H1 (cell line): ENCODE measurements at regions not wholly inside any gene's neighbourhood (a gene's known extent, or its start where the extent isn't known, plus 50 kb on each side); places are given as distances from the start of the nearest gene placed in this dataset.

Experiments used
- CTCF ChIA-PET: fragments of 300-600 bp; sonication (Branson Sonifier 250); formaldehyde crosslinking; loops from one replicate; lab custom pipeline; 2021; ENCODE audit not compliant: partially characterized antibody; lab: Charles Lee
- POLR2A ChIA-PET: fragments of 300-600 bp; sonication (Branson Sonifier 250); formaldehyde crosslinking; loops from one replicate; lab custom pipeline; 2021; ENCODE audit warnings: inconsistent platforms; ENCODE audit not compliant: partially characterized antibody; lab: Charles Lee
- DNase-seq, 2 experiments: peaks; one replicate each; pipeline versions ENCODE4 v3.0.0 to v3.0.0-alpha.2; 2010 to 2022; ENCODE audit warnings: low spot score in 2 of 2, low read depth in 1 of 2, mixed read lengths in 1 of 2
- FAIRE-seq: peaks from 2 replicates; lab custom pipeline; 2011; peaks lifted over from hg19 to GRCh38; lab: Jason Lieb, UNC
- H2AFZ ChIP-seq: 2 replicates; pipeline ENCODE4 v1.8.1; 2012; ENCODE audit warnings: low read length, inconsistent platforms
- H2AK5ac ChIP-seq: 2 replicates; pipeline ENCODE4 v1.6.1; 2013; ENCODE audit warnings: low read depth, low read length
- H2BK120ac ChIP-seq: replicated peaks from 2 replicates; pipeline ENCODE3; 2013; ENCODE audit warnings: low read depth, low read length, inconsistent platforms
- H2BK12ac ChIP-seq: 2 replicates; pipeline ENCODE4 v1.6.1; 2013; ENCODE audit warnings: low read depth, low read length
- H2BK15ac ChIP-seq: 2 replicates; pipeline ENCODE4 v1.6.1; 2013; ENCODE audit warnings: low read length
- H2BK20ac ChIP-seq: 2 replicates; pipeline ENCODE4 v1.6.1; 2013; ENCODE audit warnings: low read length
- H2BK5ac ChIP-seq: 2 replicates; pipeline ENCODE4 v1.6.1; 2013; ENCODE audit warnings: low read depth, low read length
- H3K14ac ChIP-seq: 2 replicates; pipeline ENCODE4 v1.6.1; 2013; ENCODE audit warnings: inconsistent platforms; ENCODE audit not compliant: insufficient read length
- H3K18ac ChIP-seq: 2 replicates; pipeline ENCODE4 v1.6.1; 2013; ENCODE audit warnings: low read length; ENCODE audit errors: extremely low read depth
- H3K23ac ChIP-seq: 2 replicates; pipeline ENCODE4 v1.6.1; 2013; ENCODE audit warnings: inconsistent platforms; ENCODE audit not compliant: insufficient read length
- H3K23me2 ChIP-seq: 2 replicates; pipeline ENCODE4 v1.6.1; 2013; ENCODE audit warnings: low read depth, low read length
- H3K27ac ChIP-seq: 2 replicates; pipeline ENCODE4 v1.6.1; 2011; ENCODE audit warnings: low read depth, low read length, inconsistent platforms
- H3K27me3 ChIP-seq, 4 experiments: replicated peaks in 1 of 4; 1 replicate in 1 of 4; 2 replicates in 3 of 4; pipeline versions ENCODE4 v1.6.1 to v1.8.1; 2011 to 2013; ENCODE audit warnings: low read length in 3 of 4, mild to moderate bottlenecking in 3 of 4, inconsistent platforms in 2 of 4, mixed read lengths in 2 of 4, moderate library complexity in 1 of 4; ENCODE audit not compliant: control insufficient read depth in 3 of 4, insufficient read depth in 3 of 4; ENCODE audit errors: extremely low read depth in 1 of 4
- H3K36me3 ChIP-seq, 4 experiments: 2 replicates each; pipeline versions ENCODE4 v1.6.1 to v1.8.1; 2011 to 2013; ENCODE audit warnings: mild to moderate bottlenecking in 4 of 4, low read length in 3 of 4, moderate library complexity in 2 of 4, control low read depth in 1 of 4, inconsistent platforms in 1 of 4; ENCODE audit not compliant: insufficient read depth in 4 of 4, control insufficient read depth in 2 of 4
- H3K4ac ChIP-seq: replicated peaks from 2 replicates; pipeline ENCODE3; 2013; ENCODE audit warnings: low read length, low read depth, mixed read lengths, inconsistent platforms; ENCODE audit not compliant: insufficient read length
- H3K4me1 ChIP-seq, 4 experiments: replicated peaks in 1 of 4; 1 replicate in 1 of 4; 2 replicates in 3 of 4; pipeline versions ENCODE4 v1.6.1 to v1.8.1; 2011 to 2013; ENCODE audit warnings: low read length in 3 of 4, inconsistent platforms in 2 of 4, mixed read lengths in 1 of 4; ENCODE audit not compliant: insufficient read depth in 4 of 4, control insufficient read depth in 3 of 4
- H3K4me2 ChIP-seq, 2 experiments: 2 replicates each; pipeline versions ENCODE4 v1.6.1 to v1.8.1; 2011 to 2013; ENCODE audit warnings: low read depth in 2 of 2, low read length in 2 of 2, control low read depth in 1 of 2, inconsistent platforms in 1 of 2, mild to moderate bottlenecking in 1 of 2; ENCODE audit not compliant: insufficient read depth in 1 of 2
- H3K4me3 ChIP-seq, 4 experiments: fragments of 200-600, 300-600 bp in 1 of 4; sonication (generic), shearing (Covaris generic), sonication (Bioruptor Twin) in 1 of 4; 2 replicates each; pipeline versions ENCODE4 v1.5.1 to v1.8.1; 2011 to 2016; ENCODE audit warnings: low read length in 4 of 4, low read depth in 3 of 4, control low read depth in 2 of 4, inconsistent platforms in 2 of 4, mild to moderate bottlenecking in 2 of 4, mixed read lengths in 1 of 4, moderate library complexity in 1 of 4; ENCODE audit not compliant: insufficient read depth in 2 of 4; ENCODE audit errors: extremely low read depth in 1 of 4
- H3K56ac ChIP-seq: replicated peaks from 2 replicates; pipeline ENCODE3; 2013; ENCODE audit warnings: low read depth, mild to moderate bottlenecking, mixed read lengths, low read length, inconsistent platforms; ENCODE audit not compliant: insufficient read length
- H3K79me1 ChIP-seq: 2 replicates; pipeline ENCODE4 v1.6.1; 2013; ENCODE audit warnings: low read depth, low read length, control low read depth
- H3K79me2 ChIP-seq, 2 experiments: 2 replicates each; pipeline versions ENCODE4 v1.6.1 to v1.8.1; 2012 to 2013; ENCODE audit warnings: low read length in 2 of 2, mild to moderate bottlenecking in 2 of 2, inconsistent platforms in 1 of 2; ENCODE audit not compliant: insufficient read depth in 2 of 2, control insufficient read depth in 1 of 2
- H3K9ac ChIP-seq, 4 experiments: replicated peaks in 1 of 4; 1 replicate in 1 of 4; 2 replicates in 3 of 4; pipeline versions ENCODE4 v1.6.1 to v1.8.1; 2011 to 2013; ENCODE audit warnings: low read depth in 3 of 4, low read length in 3 of 4, control low read depth in 2 of 4, mild to moderate bottlenecking in 2 of 4, moderate library complexity in 2 of 4, inconsistent platforms in 1 of 4; ENCODE audit errors: extremely low read depth in 1 of 4
- H3K9me3 ChIP-seq, 2 experiments: 2 replicates each; pipeline versions ENCODE4 v1.6.1 to v1.8.1; 2012 to 2013; ENCODE audit warnings: mild to moderate bottlenecking in 2 of 2, moderate library complexity in 2 of 2, control low read depth in 1 of 2, inconsistent platforms in 1 of 2, low read depth in 1 of 2, low read length in 1 of 2, mixed read lengths in 1 of 2; ENCODE audit not compliant: insufficient read depth in 2 of 2
- H4K20me1 ChIP-seq, 2 experiments: replicated peaks in 1 of 2; 2 replicates each; pipeline versions ENCODE3 to v1.8.1; 2011 to 2013; ENCODE audit warnings: inconsistent platforms in 2 of 2, low read length in 2 of 2, mild to moderate bottlenecking in 1 of 2; ENCODE audit not compliant: insufficient read depth in 2 of 2, control insufficient read depth in 1 of 2
- H4K5ac ChIP-seq: 2 replicates; pipeline ENCODE4 v1.6.1; 2013; ENCODE audit warnings: low read length, low read depth, mixed read lengths, inconsistent platforms; ENCODE audit not compliant: insufficient read length
- H4K8ac ChIP-seq: 2 replicates; pipeline ENCODE4 v1.8.0; 2013; ENCODE audit warnings: mild to moderate bottlenecking, moderate library complexity, low read length, inconsistent platforms; ENCODE audit not compliant: insufficient read depth; ENCODE audit errors: extremely low read depth
- H4K91ac ChIP-seq: replicated peaks from 2 replicates; pipeline ENCODE3; 2013; ENCODE audit warnings: low read length, mixed read lengths, inconsistent platforms; ENCODE audit not compliant: insufficient read length
- BACH1 ChIP-seq: IDR thresholded peaks from 2 replicates; pipeline ENCODE4 v1.6.1; 2012; ENCODE audit warnings: low read length, improper control_type of control experiment
- CEBPB ChIP-seq: IDR thresholded peaks from 2 replicates; pipeline ENCODE4 v1.6.1; 2012; ENCODE audit warnings: low read depth, low read length
- E2F6 ChIP-seq: IDR thresholded peaks from 2 replicates; pipeline ENCODE4 v1.6.1; 2012; ENCODE audit warnings: inconsistent platforms
- EZH2 ChIP-seq: fragments of 200-600 bp; sonication (generic); IDR thresholded peaks from 2 replicates; pipeline ENCODE4 v1.7.1; 2012; ENCODE audit warnings: low read depth, mild to moderate bottlenecking, moderate library complexity, low read length, inconsistent platforms; ENCODE audit not compliant: severe bottlenecking
- JUND ChIP-seq: IDR thresholded peaks from 2 replicates; pipeline ENCODE4 v1.6.1; 2011; ENCODE audit warnings: mild to moderate bottlenecking, improper control_type of control experiment, low read length
- NANOG ChIP-seq: IDR thresholded peaks from 2 replicates; pipeline ENCODE4 v1.6.1; 2011; ENCODE audit warnings: low read length, low read depth, mild to moderate bottlenecking, inconsistent platforms; ENCODE audit not compliant: insufficient read depth, poor library complexity, severe bottlenecking
- SIN3A ChIP-seq, 2 experiments: IDR thresholded peaks in 1 of 2; conservative IDR thresholded peaks in 1 of 2; 2 replicates each; pipeline ENCODE4 v1.6.1; 2011 to 2012; ENCODE audit warnings: low read length in 2 of 2, improper control_type of control experiment in 1 of 2, low read depth in 1 of 2, mild to moderate bottlenecking in 1 of 2
- SIX5 ChIP-seq: IDR thresholded peaks from 2 replicates; pipeline ENCODE4 v1.6.1; 2011; ENCODE audit warnings: mild to moderate bottlenecking, low read depth, low read length
- SP4 ChIP-seq: IDR thresholded peaks from 2 replicates; pipeline ENCODE4 v1.6.1; 2012; ENCODE audit warnings: low read length, inconsistent platforms
- TAF1 ChIP-seq: IDR thresholded peaks from 2 replicates; pipeline ENCODE4 v1.6.1; 2011; ENCODE audit warnings: mild to moderate bottlenecking, low read depth, low read length
- TAF7 ChIP-seq: optimal IDR thresholded peaks from 2 replicates; pipeline ENCODE3; 2011; ENCODE audit warnings: low read depth, mild to moderate bottlenecking, inconsistent platforms, low read length, moderate library complexity, borderline replicate concordance
- WGBS, 2 experiments: shearing (Covaris generic) in 1 of 2; methylation state at CpG; one replicate each; pipeline versions ENCODE4 v1.1.6 to v1.1.7; 2013 to 2015; ENCODE audit warnings: low lambda C conversion rate in 2 of 2, mixed read lengths in 2 of 2, inconsistent platforms in 1 of 2, low coverage in 1 of 2, missing lambda C conversion rate in 1 of 2; ENCODE audit not compliant: insufficient replicate concordance in 2 of 2, insufficient coverage in 1 of 2, insufficient read length in 1 of 2; ENCODE audit errors: extremely low coverage in 1 of 2, missing lambda C conversion rate in 1 of 2; 5-methylcytosine and 5-hydroxymethylcytosine counted together
- TF ChIP-seq, protein P1 (sequence below): IDR thresholded peaks from 2 replicates; pipeline ENCODE4 v1.6.1; 2011; ENCODE audit warnings: low read length, improper control_type of control experiment

DNA sequence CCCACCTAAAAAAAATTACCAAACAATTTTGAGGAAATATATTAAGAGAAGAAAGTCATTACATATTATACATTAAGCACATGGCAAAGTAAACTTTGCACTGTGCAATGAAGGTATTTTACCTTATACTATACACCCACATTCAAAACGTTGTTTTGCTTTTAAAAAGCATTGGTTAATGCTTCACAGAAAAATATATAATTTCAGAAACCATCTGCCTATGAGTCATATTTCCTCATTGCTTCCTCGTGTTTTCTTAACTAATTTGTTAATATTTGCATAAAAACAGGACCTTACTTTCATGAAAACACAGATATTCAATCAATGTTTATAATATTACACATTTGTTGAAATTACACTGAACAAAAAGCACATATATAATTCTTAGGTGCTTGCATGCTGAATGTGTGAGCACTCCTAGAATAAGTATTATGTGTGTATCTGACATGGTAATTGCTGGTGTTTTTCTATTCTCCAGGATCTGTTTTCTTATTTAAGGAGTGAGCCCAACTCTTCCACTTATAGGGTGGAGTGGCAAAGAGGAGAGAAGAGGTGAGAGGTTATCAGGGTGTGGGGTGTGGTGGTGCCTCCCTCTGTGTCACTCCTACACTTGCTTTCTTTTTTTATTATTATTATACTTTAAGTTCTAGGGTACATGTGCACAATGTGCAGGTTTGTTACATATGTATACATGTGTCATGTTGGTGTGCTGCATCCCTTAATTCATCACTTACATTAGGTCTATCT lies 95.1 kb upstream of the IQCM start:
- Histone ChIP-seq H2BK20ac (no peak overlapping the region), H3K27me3 (no peaks in the 10 kb centered on the region), H3K14ac (no peak overlapping the region), H3K56ac (no peak overlapping the region), H2BK120ac (no peak overlapping the region), H3K18ac (no peak overlapping the region), H4K8ac (no peak overlapping the region), H3K4me1 (no peaks in the 10 kb centered on the region), H2BK12ac (no peak overlapping the region), H3K4me3 (no peak overlapping the region), H3K23me2 (no peaks in the 10 kb centered on the region), H3K9me3 (no peaks in the 10 kb centered on the region), H4K20me1 (no peaks in the 10 kb centered on the region), H2BK15ac (no peak overlapping the region), H3K23ac (no peak overlapping the region), H4K91ac (no peak overlapping the region), H3K79me1 (no peaks in the 10 kb centered on the region), H4K5ac (no peak overlapping the region), H2AK5ac (no peak overlapping the region), H3K27ac (no peak overlapping the region), H3K4ac (no peak overlapping the region), H3K36me3 (no peaks in the 10 kb centered on the region), H3K79me2 (no peaks in the 10 kb centered on the region), H2BK5ac (no peak overlapping the region), H3K9ac (no peak overlapping the region), H3K4me2 (no peak overlapping the region), H2AFZ (no peak overlapping the region)
- ChIA-PET POLR2A (no interaction called here), CTCF (no interaction called here)
- 82% methylated on average over 2 of the region's 2 CpGs; no CpG with 5 or more reads in 1 of the 2 experiments for WGBS, 2 experiments
- DNase-seq (no peak), FAIRE-seq (no peak)
- no peak for TF ChIP-seq CEBPB
- TF ChIP-seq JUND = no peak
- no peak for TF ChIP-seq SP4
- TF ChIP-seq SIN3A (conservative IDR thresholded peaks at IDR 0.05 in 1 of 2, IDR thresholded peaks at IDR 0.05 in 1 of 2; ENCODE audit: low read depth in 1 of 2, low read length in 2 of 2) = no peak
- no peak for TF ChIP-seq EZH2
- no peak for TF ChIP-seq TAF1
- TF ChIP-seq SIX5 = no peak
- TF ChIP-seq TAF7 = no peak
- no peak for TF ChIP-seq NANOG
- TF ChIP-seq, protein P1, sequence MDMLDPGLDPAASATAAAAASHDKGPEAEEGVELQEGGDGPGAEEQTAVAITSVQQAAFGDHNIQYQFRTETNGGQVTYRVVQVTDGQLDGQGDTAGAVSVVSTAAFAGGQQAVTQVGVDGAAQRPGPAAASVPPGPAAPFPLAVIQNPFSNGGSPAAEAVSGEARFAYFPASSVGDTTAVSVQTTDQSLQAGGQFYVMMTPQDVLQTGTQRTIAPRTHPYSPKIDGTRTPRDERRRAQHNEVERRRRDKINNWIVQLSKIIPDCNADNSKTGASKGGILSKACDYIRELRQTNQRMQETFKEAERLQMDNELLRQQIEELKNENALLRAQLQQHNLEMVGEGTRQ = no peak
- no peak for TF ChIP-seq BACH1
- TF ChIP-seq E2F6 = no peak
